Activated B cell treated with CpG ODN at 0.5 μM for 24 hours (primary cell): ENCODE measurements at regions not wholly inside any gene's neighbourhood (a gene's known extent, or its start where the extent isn't known, plus 50 kb on each side); places are given as distances from the start of the nearest gene placed in this dataset.
"Not testable (repeated sequence)": the region's sequence is repeated elsewhere in the genome, so short reads cannot be mapped to it uniquely, and the experiment has no call there.

Experiments
- ATAC-seq: fragments of 200-7000 bp; cut with Tn5 transposase; one replicate; pipeline ENCODE4 v1.10.0; 2021; ENCODE audit warnings: low read depth, mild to moderate bottlenecking, moderate library complexity
- CTCF ChIA-PET: fragments of 350-600 bp; sonication (Branson Sonifier 250); formaldehyde crosslinking; loops from one replicate; lab custom pipeline; 2021; ENCODE audit warnings: antibody characterized with exemption; lab: Charles Lee
- POLR2A ChIA-PET: fragments of 350-600 bp; sonication (Branson Sonifier 250); formaldehyde crosslinking; loops from one replicate; lab custom pipeline; 2021; ENCODE audit warnings: antibody characterized with exemption; lab: Charles Lee
- DNase-seq: peaks from one replicate; pipeline ENCODE4 v3.0.0; 2022
- H3K27ac Mint-ChIP-seq: one replicate; pipeline ENCODE4 v1.8.0; 2020; ENCODE audit warnings: mixed read lengths
- H3K27me3 Mint-ChIP-seq: one replicate; pipeline ENCODE4 v1.8.0; 2021; ENCODE audit warnings: mixed read lengths
- H3K36me3 Mint-ChIP-seq: one replicate; pipeline ENCODE4 v1.8.0; 2021; ENCODE audit warnings: low read depth, mixed read lengths
- H3K4me1 Mint-ChIP-seq: one replicate; pipeline ENCODE4 v1.8.0; 2021; ENCODE audit warnings: mixed read lengths
- H3K4me3 Mint-ChIP-seq: one replicate; pipeline ENCODE4 v1.8.0; 2020; ENCODE audit warnings: mild to moderate bottlenecking, mixed read lengths
- H3K9me3 Mint-ChIP-seq: one replicate; pipeline ENCODE4 v1.8.0; 2020; ENCODE audit warnings: mixed read lengths
- intact Hi-C: fragments of 100-400 bp; cut with micrococcal nuclease; formaldehyde crosslinking; loops from one replicate; pipeline ENCODE4 v1.15.1; 2024
- TF ChIP-seq, protein P1 (sequence below): fragments of 200-600 bp; IDR thresholded peaks from one replicate; pipeline ENCODE4 v1.8.0; 2022; ENCODE audit warnings: antibody characterized with exemption, mild to moderate bottlenecking

DNA sequence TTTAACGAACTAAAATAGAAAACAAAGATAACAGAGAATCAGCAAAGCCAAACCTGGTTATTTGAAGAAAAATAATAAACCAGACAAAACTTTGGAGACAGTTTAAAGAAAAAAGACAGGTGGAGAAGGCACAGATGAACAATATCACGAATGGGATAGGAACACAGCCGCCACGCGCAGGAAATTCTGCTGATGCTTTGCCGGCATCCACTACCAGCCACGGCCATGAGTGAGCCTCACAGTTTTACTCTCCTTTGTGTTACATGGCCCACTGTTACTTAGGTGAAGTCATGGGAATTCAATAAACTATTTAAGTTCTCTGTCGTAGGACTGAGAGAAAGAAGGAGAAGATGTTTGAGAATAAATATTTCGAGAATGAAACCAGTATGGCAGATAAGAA is 503.4 kb downstream of the TTLL7 start:
- Mint-ChIP-seq H3K27me3 (no peaks in the 10 kb centered on the region), H3K36me3 (no peaks in the 10 kb centered on the region), H3K27ac (no peak overlapping the region), H3K9me3 (peaks cover 5% of the 10 kb centered on the region), H3K4me3 (no peak overlapping the region), H3K4me1 (peaks cover 46% of the 10 kb centered on the region)
- ChIA-PET POLR2A (no interaction called here), CTCF (no interaction called here)
- DNase-seq (no peak), ATAC-seq (no peak)
- TF ChIP-seq, protein P1, sequence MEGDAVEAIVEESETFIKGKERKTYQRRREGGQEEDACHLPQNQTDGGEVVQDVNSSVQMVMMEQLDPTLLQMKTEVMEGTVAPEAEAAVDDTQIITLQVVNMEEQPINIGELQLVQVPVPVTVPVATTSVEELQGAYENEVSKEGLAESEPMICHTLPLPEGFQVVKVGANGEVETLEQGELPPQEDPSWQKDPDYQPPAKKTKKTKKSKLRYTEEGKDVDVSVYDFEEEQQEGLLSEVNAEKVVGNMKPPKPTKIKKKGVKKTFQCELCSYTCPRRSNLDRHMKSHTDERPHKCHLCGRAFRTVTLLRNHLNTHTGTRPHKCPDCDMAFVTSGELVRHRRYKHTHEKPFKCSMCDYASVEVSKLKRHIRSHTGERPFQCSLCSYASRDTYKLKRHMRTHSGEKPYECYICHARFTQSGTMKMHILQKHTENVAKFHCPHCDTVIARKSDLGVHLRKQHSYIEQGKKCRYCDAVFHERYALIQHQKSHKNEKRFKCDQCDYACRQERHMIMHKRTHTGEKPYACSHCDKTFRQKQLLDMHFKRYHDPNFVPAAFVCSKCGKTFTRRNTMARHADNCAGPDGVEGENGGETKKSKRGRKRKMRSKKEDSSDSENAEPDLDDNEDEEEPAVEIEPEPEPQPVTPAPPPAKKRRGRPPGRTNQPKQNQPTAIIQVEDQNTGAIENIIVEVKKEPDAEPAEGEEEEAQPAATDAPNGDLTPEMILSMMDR, result no peak
- intact Hi-C loops, result loop anchor here (5.0 kb wide), 1 partner anchor 267 kb away; no protein-coding TSS in a partner anchor

DNA sequence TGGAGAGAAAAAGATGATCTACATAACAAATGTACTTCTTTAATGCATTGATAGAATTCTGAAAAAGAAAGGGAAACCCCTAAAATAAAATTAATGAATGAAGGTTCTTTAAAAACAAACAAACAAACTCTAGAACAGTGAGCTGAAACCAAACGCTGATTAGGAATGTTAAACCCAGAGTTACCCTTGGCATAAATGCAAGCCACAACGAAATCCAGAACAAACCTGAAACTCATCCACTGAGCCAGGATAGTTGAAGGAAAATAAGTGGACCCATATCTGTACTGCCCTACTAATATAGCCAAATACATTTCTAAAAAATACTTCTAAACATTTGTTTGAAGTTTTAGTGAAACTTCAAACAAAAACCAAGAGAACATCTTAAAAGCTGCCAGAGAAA is 505.3 kb downstream of the TTLL7 start:
- Mint-ChIP-seq H3K4me3 (no peak overlapping the region), H3K9me3 (peaks cover 2% of the 10 kb centered on the region), H3K27ac (no peak overlapping the region), H3K36me3 (no peaks in the 10 kb centered on the region), H3K27me3 (no peaks in the 10 kb centered on the region), H3K4me1 (peaks cover 38% of the 10 kb centered on the region)
- TF ChIP-seq, protein P1, result no peak
- no peak for ATAC-seq
- intact Hi-C loops, result loop anchor here (1.0 kb wide), 1 partner anchor 8 kb away; no protein-coding TSS in a partner anchor
- ChIA-PET CTCF (no interaction called here), POLR2A (no interaction called here)
- no peak for DNase-seq

DNA sequence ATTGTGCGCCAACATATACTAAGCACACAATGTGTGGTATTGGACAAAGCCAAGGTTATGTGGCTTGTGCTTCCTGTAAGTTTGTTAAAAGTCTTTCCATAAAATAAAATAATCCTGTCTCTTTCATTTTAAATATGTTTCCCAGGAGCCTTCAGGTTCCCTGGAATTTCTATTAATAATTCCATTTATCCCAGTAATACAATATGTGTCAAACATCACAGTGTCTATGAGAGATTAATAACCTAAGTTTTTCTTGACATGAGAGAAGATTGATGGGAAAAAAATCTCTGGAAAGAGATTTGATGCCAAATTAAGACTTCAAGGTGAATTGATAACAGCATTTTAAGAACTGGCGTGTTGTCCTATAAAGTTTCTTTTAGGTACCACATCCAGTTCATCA is 507.0 kb downstream of the TTLL7 start:
- Mint-ChIP-seq H3K27me3 (no peaks in the 10 kb centered on the region), H3K4me3 (no peak overlapping the region), H3K4me1 (peaks cover 38% of the 10 kb centered on the region), H3K27ac (no peak overlapping the region), H3K36me3 (no peaks in the 10 kb centered on the region), H3K9me3 (peaks cover 2% of the 10 kb centered on the region)
- ATAC-seq (no peak), DNase-seq (no peak)
- CTCF ChIA-PET, result no interaction called here
- intact Hi-C loops, result no loop called here
- TF ChIP-seq, protein P1, result no peak
- POLR2A ChIA-PET, result no interaction called here

DNA sequence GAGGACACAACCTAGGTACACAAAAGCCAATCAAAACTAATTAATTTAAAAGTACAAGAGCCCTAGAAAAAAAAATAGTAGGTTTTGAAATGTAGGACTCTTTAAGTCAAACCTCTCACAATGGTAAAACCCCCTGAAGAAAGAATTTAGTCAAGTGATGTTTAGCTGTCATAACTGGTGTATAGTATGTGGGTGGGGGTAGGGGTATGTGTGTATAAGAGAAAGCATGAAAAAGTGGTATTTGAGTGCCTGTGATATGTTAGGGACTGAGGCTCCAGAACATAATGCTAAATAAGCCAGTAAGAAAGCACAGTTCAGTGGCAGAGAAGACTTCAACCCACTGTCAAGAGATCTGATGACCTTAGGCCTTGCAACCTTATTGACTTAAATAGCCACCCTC is 507.9 kb downstream of the TTLL7 start:
- TF ChIP-seq, protein P1, result no peak
- H3K4me1 Mint-ChIP-seq, result peaks cover 39% of the 10 kb centered on the region
- peaks cover 2% of the 10 kb centered on the region for H3K9me3 Mint-ChIP-seq
- no peaks in the 10 kb centered on the region for H3K36me3 Mint-ChIP-seq
- ChIA-PET CTCF (no interaction called here), POLR2A (interaction anchor here (0.9 kb wide), 1 partner anchor 9 kb away, joined by 3 read pairs; no protein-coding TSS in a partner anchor)
- no peak for DNase-seq
- intact Hi-C loops, result no loop called here
- ATAC-seq, result no peak
- H3K4me3 Mint-ChIP-seq, result no peak overlapping the region
- peak overlapping the region; percentile 50 for H3K27ac Mint-ChIP-seq
- no peaks in the 10 kb centered on the region for H3K27me3 Mint-ChIP-seq

DNA sequence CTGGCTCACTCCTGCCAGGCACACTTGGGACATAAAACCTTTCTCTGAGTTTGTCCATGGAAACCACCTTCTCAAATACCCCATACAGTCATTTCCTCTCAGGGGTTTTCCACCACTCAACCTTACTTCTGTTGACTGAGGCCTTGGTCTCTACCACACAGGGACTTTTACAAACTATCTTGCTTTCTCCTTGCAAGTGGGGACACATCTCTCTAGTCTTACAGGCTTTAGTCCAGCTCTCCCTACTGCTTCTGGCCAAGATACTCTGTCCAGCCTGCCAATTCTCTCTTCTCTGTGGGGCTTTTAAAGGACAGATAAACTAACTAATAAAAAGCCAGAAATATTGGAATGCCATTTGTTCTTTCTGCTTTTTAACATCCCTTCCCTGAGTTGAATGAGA is 510.8 kb downstream of the TTLL7 start:
- H3K4me1 Mint-ChIP-seq, result peaks cover 40% of the 10 kb centered on the region
- intact Hi-C loops, H3K9me3 Mint-ChIP-seq, H3K27me3 Mint-ChIP-seq, DNase-seq, POLR2A ChIA-PET, H3K36me3 Mint-ChIP-seq, CTCF ChIA-PET: not testable (repeated sequence)
- H3K27ac Mint-ChIP-seq, result peak overlapping the region; percentile 90
- peak overlapping the region; percentile 49 for H3K4me3 Mint-ChIP-seq
- peak; percentile 77 for ATAC-seq

DNA sequence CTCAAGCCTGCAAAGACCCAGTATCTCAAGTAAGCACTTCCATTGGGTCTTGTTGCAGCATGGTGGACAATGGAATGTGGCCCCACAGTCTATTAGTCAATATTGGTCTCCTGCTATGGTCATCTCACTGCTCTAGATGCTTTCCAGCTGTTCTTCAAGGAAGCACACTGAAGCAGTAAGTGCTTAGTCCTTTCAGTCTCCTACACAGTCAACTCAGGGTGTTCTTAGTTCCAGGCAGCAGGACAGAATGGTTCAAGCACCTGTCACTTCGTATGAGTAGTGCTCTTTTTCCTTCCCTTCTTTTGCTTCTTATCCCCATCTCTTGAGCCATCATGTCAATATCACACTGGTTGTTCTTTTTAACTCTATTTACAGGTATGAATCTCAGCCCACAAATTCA is 511.5 kb downstream of the TTLL7 start:
- H3K36me3 Mint-ChIP-seq, CTCF ChIA-PET, ATAC-seq, H3K4me3 Mint-ChIP-seq, DNase-seq, intact Hi-C loops, H3K27me3 Mint-ChIP-seq, POLR2A ChIA-PET, H3K9me3 Mint-ChIP-seq: not testable (repeated sequence)
- Mint-ChIP-seq H3K27ac (peak overlapping the region; percentile 90), H3K4me1 (peaks cover 42% of the 10 kb centered on the region)

DNA sequence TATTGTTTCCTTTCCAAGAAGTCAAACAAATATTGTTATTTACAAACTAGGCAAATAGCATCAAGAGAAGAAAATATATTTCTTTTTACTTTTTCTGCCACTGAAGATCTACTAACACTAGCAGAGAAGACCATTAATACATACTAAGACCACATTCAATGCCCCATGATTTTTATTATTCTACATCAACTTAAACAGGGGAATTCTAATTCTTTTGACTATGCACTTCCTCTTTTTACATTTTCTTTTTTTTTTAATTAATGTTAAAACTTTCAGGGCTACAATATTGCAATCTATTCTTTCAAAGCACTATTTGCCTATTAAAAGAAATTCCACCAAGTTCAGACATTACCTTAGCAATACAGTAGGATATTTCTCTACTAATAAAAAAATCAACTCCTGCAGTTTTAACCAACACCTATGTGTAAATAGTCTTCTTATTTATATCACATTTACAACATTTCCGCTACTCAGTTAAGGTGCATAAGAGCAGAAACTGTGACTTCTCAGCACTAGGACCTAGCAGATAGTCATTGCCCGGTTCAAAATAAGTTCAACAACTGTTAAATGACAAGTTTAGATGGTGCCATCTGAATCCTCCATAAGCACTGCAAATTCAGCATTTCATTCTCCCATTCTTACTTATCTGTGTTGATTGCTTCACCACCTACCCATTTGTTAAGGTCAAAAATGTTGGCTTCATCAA is 513.5 kb downstream of the TTLL7 start:
- intact Hi-C loops, H3K27me3 Mint-ChIP-seq, CTCF ChIA-PET, DNase-seq, POLR2A ChIA-PET, H3K36me3 Mint-ChIP-seq, H3K9me3 Mint-ChIP-seq, H3K4me3 Mint-ChIP-seq: not testable (repeated sequence)
- peak; percentile 63 for ATAC-seq
- H3K4me1 Mint-ChIP-seq, result peaks cover 49% of the 10 kb centered on the region
- H3K27ac Mint-ChIP-seq, result peak overlapping the region; percentile 80

DNA sequence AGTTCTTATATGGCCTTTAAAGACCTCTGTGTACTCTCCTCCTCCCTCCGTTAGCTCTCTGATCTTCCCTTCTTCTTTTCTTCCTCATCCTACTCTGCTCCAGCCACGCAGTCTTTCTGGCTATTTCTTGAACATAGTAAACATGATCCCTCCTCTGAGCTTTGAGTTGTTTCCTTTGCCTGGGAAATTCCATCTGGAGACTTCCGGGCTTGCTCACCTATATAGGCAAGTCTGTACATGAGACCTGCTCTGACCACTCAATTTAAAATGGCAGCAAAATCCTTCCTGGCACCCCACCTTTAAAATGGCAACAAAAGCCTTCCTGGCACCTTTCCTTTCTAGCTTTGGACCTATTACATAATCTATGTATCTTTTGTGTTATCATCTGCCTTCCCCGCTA is 517.6 kb downstream of the TTLL7 start:
- Mint-ChIP-seq H3K27ac (peak overlapping the region; percentile 87), H3K4me1 (peaks cover 40% of the 10 kb centered on the region)
- H3K36me3 Mint-ChIP-seq, intact Hi-C loops, CTCF ChIA-PET, DNase-seq, H3K27me3 Mint-ChIP-seq, H3K9me3 Mint-ChIP-seq, ATAC-seq, H3K4me3 Mint-ChIP-seq: not testable (repeated sequence)
- POLR2A ChIA-PET, result interaction anchor here (1.2 kb wide), 1 partner anchor 8 kb away, joined by 3 read pairs; no protein-coding TSS in a partner anchor
